ENCODE measurements at regions not wholly inside any gene's neighbourhood (a gene's known extent, or its start where the extent isn't known, plus 50 kb on each side); places are given as distances from the start of the nearest gene placed in this dataset.

DNA sequence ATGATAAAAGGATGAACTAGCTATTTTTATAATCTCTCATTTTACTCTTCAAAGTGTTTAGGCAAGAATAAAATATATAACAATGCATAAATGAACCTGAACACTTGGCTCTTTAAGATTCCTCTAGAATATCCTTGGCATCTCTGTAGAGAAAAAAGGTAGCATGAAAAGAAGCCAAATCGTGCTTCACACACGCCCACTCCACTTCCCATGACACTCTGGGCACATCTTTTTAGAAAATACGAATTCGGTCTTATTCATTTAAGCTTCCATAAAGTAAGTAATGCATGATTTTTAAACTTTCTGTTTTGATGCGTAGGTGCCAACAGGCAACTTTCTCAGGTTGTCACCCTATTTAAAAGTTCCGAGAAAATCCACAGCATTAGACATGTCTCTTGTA, 73.6 kb upstream of the SORBS2 start (continued):
- TF ChIP-seq, protein P1, sequence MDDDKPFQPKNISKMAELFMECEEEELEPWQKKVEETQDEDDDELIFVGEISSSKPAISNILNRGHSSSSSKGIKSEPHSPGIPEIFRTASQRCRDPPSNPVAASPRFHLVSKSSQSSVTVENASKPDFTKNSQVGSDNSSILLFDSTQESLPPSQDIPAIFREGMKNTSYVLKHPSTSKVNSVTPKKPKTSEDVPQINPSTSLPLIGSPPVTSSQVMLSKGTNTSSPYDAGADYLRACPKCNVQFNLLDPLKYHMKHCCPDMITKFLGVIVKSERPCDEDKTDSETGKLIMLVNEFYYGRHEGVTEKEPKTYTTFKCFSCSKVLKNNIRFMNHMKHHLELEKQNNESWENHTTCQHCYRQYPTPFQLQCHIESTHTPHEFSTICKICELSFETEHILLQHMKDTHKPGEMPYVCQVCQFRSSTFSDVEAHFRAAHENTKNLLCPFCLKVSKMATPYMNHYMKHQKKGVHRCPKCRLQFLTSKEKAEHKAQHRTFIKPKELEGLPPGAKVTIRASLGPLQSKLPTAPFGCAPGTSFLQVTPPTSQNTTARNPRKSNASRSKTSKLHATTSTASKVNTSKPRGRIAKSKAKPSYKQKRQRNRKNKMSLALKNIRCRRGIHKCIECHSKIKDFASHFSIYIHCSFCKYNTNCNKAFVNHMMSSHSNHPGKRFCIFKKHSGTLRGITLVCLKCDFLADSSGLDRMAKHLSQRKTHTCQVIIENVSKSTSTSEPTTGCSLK (tag by site-specific recombination; IDR thresholded peaks at IDR 0.05): no peak
- TF ChIP-seq ZBTB8A (tag by site-specific recombination; IDR thresholded peaks at IDR 0.05) (no peak), ZNF169 (tag by site-specific recombination; IDR thresholded peaks at IDR 0.05) (no peak), ZNF544 (tag by site-specific recombination; IDR thresholded peaks at IDR 0.05) (no peak), ZNF433 (tag by site-specific recombination; IDR thresholded peaks at IDR 0.05; ENCODE audit: low read depth) (no peak), ZFP37 (tag by site-specific recombination; IDR thresholded peaks at IDR 0.05) (no peak)

DNA sequence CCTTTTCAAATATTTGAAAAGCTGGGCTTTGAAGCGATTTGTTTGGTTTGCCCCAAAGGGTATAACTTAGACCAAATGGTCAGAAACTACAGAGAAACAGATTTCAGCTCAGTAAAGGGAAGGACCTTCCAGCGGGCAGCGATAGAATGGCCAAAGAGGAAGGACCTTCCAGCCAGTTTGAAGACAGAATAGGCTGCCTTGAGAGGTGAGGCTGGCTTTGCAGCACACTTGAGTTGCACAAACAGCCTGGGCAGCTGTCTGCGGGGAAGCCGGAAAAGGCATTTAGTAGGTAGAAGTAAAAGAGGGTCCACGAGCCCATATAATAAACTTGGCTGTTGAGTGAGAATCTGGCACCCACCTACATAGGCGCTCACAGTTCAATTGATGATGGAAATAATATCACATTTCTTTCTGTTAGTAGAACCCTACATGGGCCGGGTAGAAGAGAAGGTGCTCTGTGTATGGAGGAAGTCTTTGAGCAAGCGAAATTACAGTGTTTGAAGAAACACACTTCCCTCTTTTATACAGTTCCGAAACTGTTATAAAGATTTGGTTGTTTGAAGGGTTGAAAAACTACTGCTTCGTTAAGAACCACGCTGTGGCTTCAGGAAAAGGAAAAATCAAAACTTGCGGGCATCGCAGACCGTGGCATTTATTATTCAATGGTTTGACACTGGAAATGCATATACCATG, 75.0 kb upstream of the SORBS2 start:
- no peaks in the 10 kb centered on the region for H3K36me3 ChIP-seq (ENCODE audit: control insufficient read depth in 2 of 2, insufficient read depth in 1 of 2, low read length in 2 of 2)
- H3K4me3 ChIP-seq (ENCODE audit: low read depth, low read length): no peak overlapping the region
- H3K9me3 ChIP-seq (ENCODE audit: control insufficient read depth, insufficient read depth, low read depth, low read length): no peaks in the 10 kb centered on the region
- no peak overlapping the region for H3K27ac ChIP-seq (ENCODE audit: extremely low read depth, low read depth, low read length)
- ChIA-PET CTCF (no interaction called here), POLR2A (no interaction called here)
- TF ChIP-seq, protein P2, sequence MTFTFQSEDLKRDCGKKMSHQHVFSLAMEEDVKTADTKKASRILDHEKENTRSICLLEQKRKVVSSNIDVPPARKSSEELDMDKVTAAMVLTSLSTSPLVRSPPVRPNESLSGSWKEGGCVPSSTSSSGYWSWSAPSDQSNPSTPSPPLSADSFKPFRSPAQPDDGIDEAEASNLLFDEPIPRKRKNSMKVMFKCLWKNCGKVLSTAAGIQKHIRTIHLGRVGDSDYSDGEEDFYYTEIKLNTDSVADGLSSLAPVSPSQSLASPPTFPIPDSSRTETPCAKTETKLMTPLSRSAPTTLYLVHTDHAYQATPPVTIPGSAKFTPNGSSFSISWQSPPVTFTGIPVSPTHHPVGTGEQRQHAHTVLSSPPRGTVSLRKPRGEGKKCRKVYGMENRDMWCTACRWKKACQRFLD (tag by site-specific recombination; IDR thresholded peaks at IDR 0.05): no peak
- TF ChIP-seq, protein P3, sequence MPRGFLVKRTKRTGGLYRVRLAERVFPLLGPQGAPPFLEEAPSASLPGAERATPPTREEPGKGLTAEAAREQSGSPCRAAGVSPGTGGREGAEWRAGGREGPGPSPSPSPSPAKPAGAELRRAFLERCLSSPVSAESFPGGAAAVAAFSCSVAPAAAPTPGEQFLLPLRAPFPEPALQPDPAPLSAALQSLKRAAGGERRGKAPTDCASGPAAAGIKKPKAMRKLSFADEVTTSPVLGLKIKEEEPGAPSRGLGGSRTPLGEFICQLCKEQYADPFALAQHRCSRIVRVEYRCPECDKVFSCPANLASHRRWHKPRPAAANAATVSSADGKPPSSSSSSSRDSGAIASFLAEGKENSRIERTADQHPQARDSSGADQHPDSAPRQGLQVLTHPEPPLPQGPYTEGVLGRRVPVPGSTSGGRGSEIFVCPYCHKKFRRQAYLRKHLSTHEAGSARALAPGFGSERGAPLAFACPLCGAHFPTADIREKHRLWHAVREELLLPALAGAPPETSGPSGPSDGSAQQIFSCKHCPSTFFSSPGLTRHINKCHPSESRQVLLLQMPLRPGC (tag by site-specific recombination; IDR thresholded peaks at IDR 0.05): no peak
- TF ChIP-seq, protein P4, sequence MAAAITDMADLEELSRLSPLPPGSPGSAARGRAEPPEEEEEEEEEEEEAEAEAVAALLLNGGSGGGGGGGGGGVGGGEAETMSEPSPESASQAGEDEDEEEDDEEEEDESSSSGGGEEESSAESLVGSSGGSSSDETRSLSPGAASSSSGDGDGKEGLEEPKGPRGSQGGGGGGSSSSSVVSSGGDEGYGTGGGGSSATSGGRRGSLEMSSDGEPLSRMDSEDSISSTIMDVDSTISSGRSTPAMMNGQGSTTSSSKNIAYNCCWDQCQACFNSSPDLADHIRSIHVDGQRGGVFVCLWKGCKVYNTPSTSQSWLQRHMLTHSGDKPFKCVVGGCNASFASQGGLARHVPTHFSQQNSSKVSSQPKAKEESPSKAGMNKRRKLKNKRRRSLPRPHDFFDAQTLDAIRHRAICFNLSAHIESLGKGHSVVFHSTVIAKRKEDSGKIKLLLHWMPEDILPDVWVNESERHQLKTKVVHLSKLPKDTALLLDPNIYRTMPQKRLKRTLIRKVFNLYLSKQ (tag by site-specific recombination; IDR thresholded peaks at IDR 0.05; ENCODE audit: borderline replicate concordance): no peak
- no peak for TF ChIP-seq ZNF202 (tag by site-specific recombination; IDR thresholded peaks at IDR 0.05; ENCODE audit: borderline replicate concordance)
- H3K4me1 ChIP-seq (ENCODE audit: control insufficient read depth, insufficient read depth, low read length): no peaks in the 10 kb centered on the region

DNA sequence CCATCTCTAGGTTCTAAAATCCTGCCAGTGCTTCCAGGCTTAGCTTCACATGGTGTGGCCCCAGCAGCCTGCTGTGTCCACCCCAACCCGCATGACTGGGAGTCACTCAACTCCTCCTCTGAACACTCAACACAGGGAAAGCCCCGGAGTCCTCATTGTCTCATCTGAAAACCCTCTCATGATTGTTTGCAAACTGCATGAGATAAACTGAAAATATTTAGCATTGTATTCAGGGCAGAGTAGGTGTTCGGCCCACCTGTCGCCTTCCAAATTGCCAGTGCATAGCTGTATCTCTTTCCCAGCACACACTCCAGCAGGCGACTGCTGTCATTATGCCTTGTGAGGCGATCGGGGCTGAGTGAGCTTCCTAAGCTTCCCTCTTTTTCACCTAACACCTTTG, 76.7 kb upstream of the SORBS2 start:
- ChIA-PET CTCF (no interaction called here), POLR2A (no interaction called here)
- no peak overlapping the region for H3K27ac ChIP-seq (ENCODE audit: extremely low read depth, low read depth, low read length)
- H3K36me3 ChIP-seq (ENCODE audit: control insufficient read depth in 2 of 2, insufficient read depth in 1 of 2, low read length in 2 of 2): no peaks in the 10 kb centered on the region
- H3K9me3 ChIP-seq (ENCODE audit: control insufficient read depth, insufficient read depth, low read depth, low read length): no peaks in the 10 kb centered on the region
- H3K4me1 ChIP-seq (ENCODE audit: control insufficient read depth, insufficient read depth, low read length): no peaks in the 10 kb centered on the region
- no peak overlapping the region for H3K4me3 ChIP-seq (ENCODE audit: low read depth, low read length)
- no peak for TF ChIP-seq SP7 (tag by site-specific recombination; IDR thresholded peaks at IDR 0.05)
- no peak for TF ChIP-seq ZNF274 (IDR thresholded peaks at IDR 0.05; ENCODE audit: low read length)
- no peak for TF ChIP-seq ZNF274 (tag by site-specific recombination; IDR thresholded peaks at IDR 0.05; ENCODE audit: borderline replicate concordance)
- TF ChIP-seq, protein P5, sequence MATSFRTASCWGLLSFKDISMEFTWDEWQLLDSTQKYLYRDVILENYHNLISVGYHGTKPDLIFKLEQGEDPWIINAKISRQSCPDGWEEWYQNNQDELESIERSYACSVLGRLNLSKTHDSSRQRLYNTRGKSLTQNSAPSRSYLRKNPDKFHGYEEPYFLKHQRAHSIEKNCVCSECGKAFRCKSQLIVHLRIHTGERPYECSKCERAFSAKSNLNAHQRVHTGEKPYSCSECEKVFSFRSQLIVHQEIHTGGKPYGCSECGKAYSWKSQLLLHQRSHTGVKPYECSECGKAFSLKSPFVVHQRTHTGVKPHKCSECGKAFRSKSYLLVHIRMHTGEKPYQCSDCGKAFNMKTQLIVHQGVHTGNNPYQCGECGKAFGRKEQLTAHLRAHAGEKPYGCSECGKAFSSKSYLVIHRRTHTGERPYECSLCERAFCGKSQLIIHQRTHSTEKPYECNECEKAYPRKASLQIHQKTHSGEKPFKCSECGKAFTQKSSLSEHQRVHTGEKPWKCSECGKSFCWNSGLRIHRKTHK (tag by site-specific recombination; IDR thresholded peaks at IDR 0.05): no peak
- TF ChIP-seq, protein P6, sequence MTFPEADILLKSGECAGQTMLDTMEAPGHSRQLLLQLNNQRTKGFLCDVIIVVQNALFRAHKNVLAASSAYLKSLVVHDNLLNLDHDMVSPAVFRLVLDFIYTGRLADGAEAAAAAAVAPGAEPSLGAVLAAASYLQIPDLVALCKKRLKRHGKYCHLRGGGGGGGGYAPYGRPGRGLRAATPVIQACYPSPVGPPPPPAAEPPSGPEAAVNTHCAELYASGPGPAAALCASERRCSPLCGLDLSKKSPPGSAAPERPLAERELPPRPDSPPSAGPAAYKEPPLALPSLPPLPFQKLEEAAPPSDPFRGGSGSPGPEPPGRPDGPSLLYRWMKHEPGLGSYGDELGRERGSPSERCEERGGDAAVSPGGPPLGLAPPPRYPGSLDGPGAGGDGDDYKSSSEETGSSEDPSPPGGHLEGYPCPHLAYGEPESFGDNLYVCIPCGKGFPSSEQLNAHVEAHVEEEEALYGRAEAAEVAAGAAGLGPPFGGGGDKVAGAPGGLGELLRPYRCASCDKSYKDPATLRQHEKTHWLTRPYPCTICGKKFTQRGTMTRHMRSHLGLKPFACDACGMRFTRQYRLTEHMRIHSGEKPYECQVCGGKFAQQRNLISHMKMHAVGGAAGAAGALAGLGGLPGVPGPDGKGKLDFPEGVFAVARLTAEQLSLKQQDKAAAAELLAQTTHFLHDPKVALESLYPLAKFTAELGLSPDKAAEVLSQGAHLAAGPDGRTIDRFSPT (tag by site-specific recombination; IDR thresholded peaks at IDR 0.05): no peak
- no peak for TF ChIP-seq GLI2 (tag by site-specific recombination; IDR thresholded peaks at IDR 0.05; ENCODE audit: borderline replicate concordance, low read depth)
- TF ChIP-seq SETDB1 (IDR thresholded peaks at IDR 0.05; ENCODE audit: insufficient read length, low read length): no peak
- TF ChIP-seq HOXD13 (CRISPR knock-in tag; IDR thresholded peaks at IDR 0.05; ENCODE audit: borderline replicate concordance): no peak
- TF ChIP-seq, protein P7, sequence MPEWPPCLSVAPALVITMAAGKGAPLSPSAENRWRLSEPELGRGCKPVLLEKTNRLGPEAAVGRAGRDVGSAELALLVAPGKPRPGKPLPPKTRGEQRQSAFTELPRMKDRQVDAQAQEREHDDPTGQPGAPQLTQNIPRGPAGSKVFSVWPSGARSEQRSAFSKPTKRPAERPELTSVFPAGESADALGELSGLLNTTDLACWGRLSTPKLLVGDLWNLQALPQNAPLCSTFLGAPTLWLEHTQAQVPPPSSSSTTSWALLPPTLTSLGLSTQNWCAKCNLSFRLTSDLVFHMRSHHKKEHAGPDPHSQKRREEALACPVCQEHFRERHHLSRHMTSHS (tag by site-specific recombination; IDR thresholded peaks at IDR 0.05): no peak
- TF ChIP-seq, protein P8, sequence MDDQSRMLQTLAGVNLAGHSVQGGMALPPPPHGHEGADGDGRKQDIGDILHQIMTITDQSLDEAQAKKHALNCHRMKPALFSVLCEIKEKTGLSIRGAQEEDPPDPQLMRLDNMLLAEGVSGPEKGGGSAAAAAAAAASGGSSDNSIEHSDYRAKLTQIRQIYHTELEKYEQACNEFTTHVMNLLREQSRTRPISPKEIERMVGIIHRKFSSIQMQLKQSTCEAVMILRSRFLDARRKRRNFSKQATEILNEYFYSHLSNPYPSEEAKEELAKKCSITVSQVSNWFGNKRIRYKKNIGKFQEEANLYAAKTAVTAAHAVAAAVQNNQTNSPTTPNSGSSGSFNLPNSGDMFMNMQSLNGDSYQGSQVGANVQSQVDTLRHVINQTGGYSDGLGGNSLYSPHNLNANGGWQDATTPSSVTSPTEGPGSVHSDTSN (CRISPR knock-in tag; IDR thresholded peaks at IDR 0.05): no peak
